Keratinocyte (primary cell): ENCODE measurements at regions not wholly inside any gene's neighbourhood (a gene's known extent, or its start where the extent isn't known, plus 50 kb on each side); places are given as distances from the start of the nearest gene placed in this dataset.

Experiments used
- CTCF ChIP-seq, 3 experiments: IDR thresholded peaks in 1 of 3; conservative IDR thresholded peaks in 1 of 3; optimal IDR thresholded peaks in 1 of 3; 2 replicates in 2 of 3; 3 replicates in 1 of 3; pipeline versions ENCODE3 to v1.5.1; 2011; ENCODE audit warnings: low read length in 3 of 3, mild to moderate bottlenecking in 3 of 3, moderate library complexity in 2 of 3, control low read depth in 1 of 3, inconsistent platforms in 1 of 3; ENCODE audit not compliant: insufficient read depth in 2 of 3; ENCODE audit errors: extremely low read depth in 1 of 3
- EZH2 ChIP-seq: IDR thresholded peaks from one replicate; pipeline ENCODE4 v1.6.1; 2012; ENCODE audit warnings: inconsistent platforms, mild to moderate bottlenecking, low read length, moderate library complexity

GRCh38 chr20:63059684-63060056, 52.9 kb upstream of the BHLHE23 start:
- TF ChIP-seq CTCF (optimal IDR thresholded peaks at IDR 0.05 in 1 of 3, IDR thresholded peaks at IDR 0.05 in 1 of 3, conservative IDR thresholded peaks at IDR 0.05 in 1 of 3; ENCODE audit: extremely low read depth in 1 of 3, insufficient read depth in 2 of 3, low read length in 3 of 3) (no peak), EZH2 (no peak)
